EH (cell line): ENCODE measurements at regions not wholly inside any gene's neighbourhood (a gene's known extent, or its start where the extent isn't known, plus 50 kb on each side); places are given as distances from the start of the nearest gene placed in this dataset.

Source experiments
- DNase-seq: peaks from one replicate; pipeline ENCODE4 v3.0.0-alpha.2; 2015; ENCODE audit warnings: low read depth

GRCh38 chr3:127089486-127090145 lies 103.3 kb upstream of the PRR23E start:
- no peak for DNase-seq

- no peak for DNase-seq
Measured at GRCh38 chr3:127090218-127091160, 102.4 kb upstream of the PRR23E start.

DNA sequence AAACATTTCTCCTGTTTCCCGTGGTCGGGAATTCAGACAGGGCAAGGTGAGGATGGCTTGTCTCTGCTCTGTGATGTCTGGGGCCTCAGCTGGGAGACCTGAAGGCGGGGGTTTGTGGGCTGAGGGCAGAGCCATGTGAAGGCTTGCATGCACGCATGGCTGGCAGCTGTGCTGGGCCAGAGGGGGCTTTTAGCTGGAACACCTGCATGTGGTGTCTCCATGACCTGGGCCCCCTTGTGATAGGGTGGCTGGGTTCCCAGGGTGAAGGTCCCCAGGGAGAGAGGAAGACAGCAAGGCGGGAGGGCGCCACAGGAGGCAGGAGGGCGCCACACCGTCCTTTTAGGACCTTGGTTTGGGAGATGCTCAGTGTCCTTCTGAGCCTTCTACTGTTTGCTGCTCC lies 101.6 kb upstream of the PRR23E start:
- no peak for DNase-seq

- no peak for DNase-seq
Measured at GRCh38 chr3:127092368-127092767, 100.6 kb upstream of the PRR23E start.

GRCh38 chr3:127092776-127093175 lies 100.2 kb upstream of the PRR23E start:
- no peak for DNase-seq

- no peak for DNase-seq
Measured at GRCh38 chr3:127093312-127093711, 99.6 kb upstream of the PRR23E start.

DNA sequence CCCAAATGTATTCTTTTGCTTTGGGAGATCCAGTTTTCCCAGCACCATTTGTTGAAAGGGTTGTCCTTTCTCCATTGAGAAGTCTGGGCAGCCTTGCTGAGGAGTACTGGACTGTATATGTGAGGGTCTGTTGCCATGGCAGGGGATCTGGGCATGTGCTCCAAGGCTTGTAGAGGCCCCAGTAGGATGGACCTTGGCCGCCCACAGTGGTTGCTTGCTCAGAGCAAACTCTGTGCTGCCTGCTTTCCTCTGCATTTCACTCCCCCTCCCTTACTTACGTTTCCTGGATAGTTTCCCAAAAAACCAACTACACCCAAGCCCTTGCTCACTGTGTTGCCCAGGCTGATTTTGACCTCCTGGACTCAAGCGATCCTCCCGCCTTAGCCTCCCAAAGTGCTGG lies 97.2 kb upstream of the PRR23E start:
- DNase-seq: no peak

GRCh38 chr3:127096256-127097071 lies 96.5 kb upstream of the PRR23E start:
- DNase-seq: no peak

GRCh38 chr3:127097072-127097405 lies 95.9 kb upstream of the PRR23E start:
- no peak for DNase-seq

DNA sequence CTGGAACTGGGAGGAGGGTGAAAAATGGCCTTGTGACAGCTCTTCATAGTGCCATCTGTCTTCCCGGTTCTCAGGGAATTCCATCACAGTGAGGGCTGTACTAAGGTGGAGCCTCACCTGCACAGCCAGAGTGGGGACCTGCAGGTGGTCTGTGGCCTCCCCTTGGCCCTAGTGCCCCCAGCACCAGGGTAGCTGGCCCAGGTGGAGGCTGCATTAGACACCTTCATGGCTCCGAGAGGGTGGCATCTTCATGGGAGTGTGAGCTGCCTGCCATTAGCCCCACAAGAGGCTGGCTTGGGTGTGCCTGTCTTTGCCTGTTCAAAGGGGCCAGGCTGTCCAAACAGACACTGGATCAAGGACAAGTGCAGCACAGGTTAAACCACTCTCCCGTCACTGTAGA lies 95.5 kb upstream of the PRR23E start:
- no peak for DNase-seq

- no peak for DNase-seq
Measured at GRCh38 chr3:127099982-127100381, 92.9 kb upstream of the PRR23E start.

GRCh38 chr3:127100459-127101410 lies 92.2 kb upstream of the PRR23E start:
- DNase-seq: no peak

- DNase-seq: no peak
Measured at GRCh38 chr3:127101411-127102187, 91.3 kb upstream of the PRR23E start.

GRCh38 chr3:127102188-127102520 lies 90.8 kb upstream of the PRR23E start:
- DNase-seq: no peak

GRCh38 chr3:127102587-127102986 lies 90.3 kb upstream of the PRR23E start:
- no peak for DNase-seq

DNA sequence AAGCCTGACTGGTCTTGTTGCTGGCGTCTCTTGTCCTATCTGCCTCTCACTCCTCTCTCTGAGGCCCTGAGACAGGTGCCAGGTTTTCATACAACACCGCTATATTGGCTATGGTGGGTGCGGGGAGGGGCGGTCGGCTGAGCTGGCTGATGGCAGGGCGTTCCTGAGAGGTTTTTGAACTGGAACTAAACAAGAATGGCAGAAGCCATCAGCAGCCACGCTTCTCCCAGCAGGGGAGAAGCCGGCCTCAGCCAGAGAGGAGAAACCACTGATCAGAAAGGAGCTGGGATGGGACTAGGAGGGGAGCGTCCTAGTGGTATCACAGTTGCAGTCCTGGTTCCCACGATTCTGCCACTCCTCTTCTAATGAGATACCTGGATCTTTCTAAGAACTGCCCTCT lies 89.9 kb upstream of the PRR23E start:
- DNase-seq: no peak

DNA sequence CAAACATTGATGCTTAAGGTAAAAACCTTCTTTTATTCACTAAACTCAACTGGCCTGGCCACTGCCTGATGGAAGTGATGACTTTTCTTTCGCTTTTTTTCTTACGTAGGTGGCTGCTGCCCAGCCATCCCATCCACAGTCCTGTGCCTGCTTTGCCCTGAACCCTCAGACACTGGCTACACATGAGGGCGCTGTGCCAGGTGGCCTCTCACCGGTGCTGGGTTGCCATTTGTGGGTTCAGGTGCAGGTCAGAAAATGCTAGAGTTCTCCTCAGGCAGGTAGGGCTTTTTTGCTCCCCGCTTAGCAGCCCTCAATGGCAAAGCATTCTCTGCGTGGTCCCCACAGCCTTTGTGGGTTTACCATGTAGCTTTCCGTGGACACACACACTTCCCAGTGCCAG lies 88.3 kb upstream of the PRR23E start:
- no peak for DNase-seq

DNA sequence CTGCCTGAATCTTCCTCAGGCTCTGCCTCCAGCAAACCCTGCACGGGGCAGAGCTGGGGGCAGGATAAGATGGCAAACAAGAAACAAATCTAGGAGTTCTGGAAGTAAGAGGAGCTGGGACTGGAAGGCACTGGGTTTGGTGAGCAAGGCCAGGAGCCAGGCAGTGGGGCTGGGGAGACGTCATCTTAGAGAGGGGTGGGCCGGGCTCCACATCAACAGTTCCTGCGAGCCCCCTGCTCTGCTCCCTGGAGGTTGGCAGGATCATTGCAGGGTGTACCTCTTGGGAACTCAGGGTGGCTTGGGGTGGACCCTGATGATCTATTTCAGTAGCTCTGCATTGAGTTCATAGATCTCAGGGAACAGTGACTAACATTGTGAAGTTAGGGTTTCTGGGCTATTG lies 87.3 kb upstream of the PRR23E start:
- DNase-seq: no peak

- no peak for DNase-seq
Measured at GRCh38 chr3:127106053-127106452, 86.9 kb upstream of the PRR23E start.

DNA sequence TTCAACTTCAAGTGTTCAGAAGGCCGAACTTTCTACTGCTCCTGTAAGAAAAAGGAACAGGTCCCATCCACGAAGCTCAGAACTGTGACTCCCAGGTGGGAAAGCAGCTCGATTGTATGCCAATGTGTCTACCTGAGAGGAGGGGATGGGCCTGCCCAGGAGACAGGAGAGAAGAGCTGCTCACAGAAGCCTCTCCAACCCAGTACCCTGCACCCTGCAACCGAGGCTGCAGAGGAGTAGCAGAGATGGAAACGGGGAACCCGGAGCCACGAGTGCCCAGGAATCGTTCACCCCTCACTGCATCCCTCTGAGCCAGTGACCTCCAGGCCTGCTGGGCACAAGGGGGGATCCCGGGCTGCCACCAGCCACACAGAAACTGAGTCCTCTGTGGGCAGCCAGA lies 86.5 kb upstream of the PRR23E start:
- DNase-seq: no peak

GRCh38 chr3:127107002-127107401 lies 85.9 kb upstream of the PRR23E start:
- DNase-seq: no peak
